Stimulated activated CD8-positive, alpha-beta memory T cell treated with anti-CD3 and anti-CD28 coated beads, Interleukin-7, amount 100 ng/mL, for 24 hours (primary cell): ENCODE measurements at regions not wholly inside any gene's neighbourhood (a gene's known extent, or its start where the extent isn't known, plus 50 kb on each side); places are given as distances from the start of the nearest gene placed in this dataset.
"Not testable (repeated sequence)": the region's sequence is repeated elsewhere in the genome, so short reads cannot be mapped to it uniquely, and the experiment has no call there.

Experiments
- DNase-seq: peaks from one replicate; pipeline ENCODE4 v3.0.0-alpha.2; 2020; ENCODE audit warnings: low read depth

DNA sequence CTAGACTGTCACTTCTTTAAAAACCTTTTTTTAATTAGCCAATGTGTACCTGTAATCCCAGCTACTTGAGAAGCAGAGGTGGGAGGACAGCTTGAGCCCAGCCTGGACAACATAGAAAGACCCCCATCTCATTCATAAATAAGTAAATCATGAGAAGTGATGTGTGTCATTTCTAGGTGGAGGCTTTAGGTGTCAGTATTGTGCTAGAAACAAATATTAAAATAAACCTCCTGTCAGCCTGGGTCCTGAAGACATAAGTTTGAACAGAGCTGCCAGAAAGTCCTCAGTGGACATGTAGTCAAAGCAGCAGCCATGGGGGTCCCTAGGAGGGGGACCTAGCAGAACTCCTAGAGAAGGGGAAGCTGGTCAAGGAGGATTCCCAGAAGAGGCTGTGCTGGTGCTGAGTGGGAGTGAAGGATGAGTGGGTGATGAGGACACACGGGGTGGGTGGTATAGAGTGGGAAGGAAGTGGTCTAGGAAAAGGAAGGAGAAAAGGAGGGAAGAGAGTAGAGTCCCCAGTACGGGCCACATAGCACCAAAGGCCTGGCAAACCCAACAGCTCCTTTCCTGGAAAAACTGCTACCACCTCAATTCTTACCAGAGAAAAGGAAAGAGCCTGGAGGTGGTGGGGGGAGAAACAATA lies 316.6 kb upstream of the NCKAP5 start:
- no peak for DNase-seq

DNA sequence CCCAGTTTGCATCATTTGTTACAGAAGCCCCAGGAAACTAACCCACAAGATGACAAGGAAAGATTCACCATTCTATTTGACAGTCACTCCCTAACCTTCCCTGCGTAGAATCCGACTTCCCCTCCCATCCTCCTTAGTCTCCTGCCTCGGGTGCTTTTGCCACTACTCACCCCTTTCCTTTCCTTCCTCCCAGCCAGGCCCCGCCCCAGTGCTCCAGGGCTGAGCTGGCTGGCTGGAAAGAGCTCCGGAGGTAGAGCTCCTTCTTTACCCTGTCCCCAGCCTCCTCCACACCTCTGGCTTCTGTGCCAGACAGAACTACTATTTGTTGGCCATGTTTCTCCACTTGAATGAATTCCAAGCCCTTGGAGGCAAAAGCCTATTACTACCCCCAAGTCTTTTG lies 317.6 kb upstream of the NCKAP5 start:
- no peak for DNase-seq

DNA sequence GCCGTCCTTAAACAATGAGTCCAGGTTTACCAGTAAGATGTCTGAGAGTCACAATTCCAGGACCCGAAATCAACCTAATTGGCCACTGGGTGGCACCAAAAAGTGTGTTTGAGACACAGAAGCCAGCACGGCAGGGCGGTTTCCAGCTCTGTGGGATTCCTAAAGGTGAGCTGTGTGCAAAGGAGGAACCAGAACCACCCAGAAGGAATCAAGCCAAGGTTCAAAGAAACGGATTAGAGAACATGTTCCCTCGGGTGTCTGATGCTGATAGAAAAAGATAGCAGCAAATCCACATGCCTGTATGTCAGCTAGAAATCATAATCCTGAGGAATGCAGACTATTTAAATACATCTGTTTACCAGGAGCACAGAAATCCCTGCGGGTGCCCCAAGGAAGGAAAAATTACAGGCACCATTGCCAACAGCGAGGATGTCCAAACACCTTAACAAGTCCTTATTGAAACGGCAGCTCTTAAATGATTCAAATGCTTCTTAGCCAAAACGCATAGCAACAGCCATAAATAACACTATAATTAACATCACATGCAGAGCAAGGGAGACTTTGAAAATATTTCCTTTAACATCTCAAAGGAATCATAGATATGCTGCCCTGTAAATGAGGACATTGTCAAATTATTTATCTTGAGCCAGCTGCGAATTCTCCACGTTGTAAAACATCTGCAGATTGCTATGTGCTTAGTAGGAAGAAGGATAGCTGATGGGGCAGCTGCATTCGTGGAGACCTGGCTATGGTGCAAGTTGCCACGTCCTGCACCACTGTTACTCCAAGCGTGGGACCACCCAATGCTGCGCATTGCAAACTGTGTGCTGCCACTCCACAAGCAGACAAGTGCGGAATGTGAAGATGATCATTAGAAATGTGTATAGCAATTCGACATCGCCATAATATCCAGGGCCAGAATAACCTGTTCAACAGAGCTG lies 318.7 kb upstream of the NCKAP5 start:
- no peak for DNase-seq

DNA sequence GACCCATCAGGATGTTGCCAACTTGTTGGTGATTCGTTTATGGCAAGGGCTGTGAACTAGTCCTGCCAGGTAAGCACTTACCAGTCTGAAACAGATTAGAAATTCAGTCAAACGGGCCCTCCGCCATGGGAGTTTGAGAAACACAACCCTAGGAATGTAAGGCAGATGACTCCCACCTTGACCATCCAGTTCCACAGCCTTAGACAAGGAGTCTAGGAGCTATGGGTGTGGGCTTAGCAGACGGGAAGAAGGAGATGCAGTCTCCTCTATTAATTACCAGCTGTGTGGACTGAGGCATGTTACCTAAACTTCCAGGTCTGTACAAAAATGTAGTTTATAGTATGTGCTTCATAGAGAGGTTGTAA lies 319.4 kb upstream of the NCKAP5 start:
- DNase-seq, result no peak

DNA sequence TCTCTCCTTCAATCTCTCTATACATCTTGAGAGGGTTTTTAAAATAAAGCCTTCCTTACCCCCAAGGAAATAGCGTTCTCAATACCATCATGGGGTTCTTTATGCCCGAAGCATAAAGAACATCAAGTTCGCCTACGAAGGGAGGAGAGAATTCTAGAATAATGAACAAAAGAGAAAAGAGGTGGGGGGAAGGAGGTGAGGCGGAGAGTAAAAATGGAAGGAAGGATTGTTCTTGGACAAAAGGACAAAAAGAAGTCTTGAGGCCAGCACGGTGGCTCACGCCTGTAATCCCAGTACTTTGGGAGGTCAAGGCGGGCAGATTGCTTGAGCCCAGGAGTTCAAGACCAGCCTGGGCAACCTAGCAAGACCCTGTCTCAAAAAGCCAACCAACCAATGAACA lies 319.8 kb upstream of the NCKAP5 start:
- DNase-seq, result no peak

DNA sequence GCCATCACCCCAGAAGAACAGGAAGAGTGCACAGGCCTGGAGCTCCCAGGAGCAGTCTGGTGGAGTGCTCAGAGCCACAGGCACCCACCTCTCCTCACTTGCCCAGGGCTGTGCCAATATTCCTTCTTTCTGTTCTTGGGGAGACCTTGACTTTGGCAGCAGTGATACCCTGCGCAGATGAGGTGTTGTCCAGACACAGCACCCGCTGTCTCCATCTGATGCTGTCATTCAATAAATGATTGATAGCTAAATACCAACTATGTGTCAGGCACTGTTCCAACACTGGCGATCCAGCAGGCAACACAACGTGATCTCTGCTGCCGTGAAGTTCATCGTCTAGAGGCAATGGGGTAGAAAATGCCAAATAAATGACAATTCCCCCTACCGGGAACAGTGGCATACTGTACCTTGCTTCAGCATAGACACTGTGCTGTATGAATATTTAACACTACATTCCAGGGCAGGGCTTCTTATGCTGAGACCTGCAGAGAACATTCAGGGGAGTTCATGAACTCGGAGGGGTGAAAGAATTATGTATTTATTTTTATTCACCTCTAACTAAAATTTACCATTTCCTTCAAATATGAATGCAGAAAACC lies 320.5 kb upstream of the NCKAP5 start:
- no peak for DNase-seq

DNA sequence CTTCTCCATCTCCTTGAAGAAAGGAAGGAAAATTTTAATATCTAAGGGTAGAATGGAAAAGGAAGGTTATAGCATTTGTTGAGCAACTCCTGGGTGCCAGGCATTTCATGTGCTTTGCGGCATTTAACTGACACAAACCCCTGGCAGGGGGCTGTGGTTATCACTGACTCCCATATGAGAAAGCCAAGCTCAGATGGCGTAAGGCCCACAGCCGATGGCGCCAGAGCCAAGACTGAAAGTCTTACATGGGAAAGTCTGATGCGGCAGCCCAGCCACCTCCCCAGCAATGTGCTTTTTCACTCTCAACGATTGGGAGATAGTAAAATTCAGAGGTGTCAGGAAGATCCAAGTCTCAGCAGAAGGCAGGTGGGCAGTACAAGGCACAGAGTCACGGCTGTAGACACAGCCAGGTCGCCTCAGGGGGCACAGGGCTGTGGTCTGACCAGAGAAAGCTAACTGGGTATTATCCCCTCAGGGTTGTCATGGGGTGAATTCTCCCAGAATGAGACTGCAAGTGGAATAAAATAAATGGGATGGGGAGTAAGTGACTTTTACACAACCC lies 324.2 kb upstream of the NCKAP5 start:
- no peak for DNase-seq

DNA sequence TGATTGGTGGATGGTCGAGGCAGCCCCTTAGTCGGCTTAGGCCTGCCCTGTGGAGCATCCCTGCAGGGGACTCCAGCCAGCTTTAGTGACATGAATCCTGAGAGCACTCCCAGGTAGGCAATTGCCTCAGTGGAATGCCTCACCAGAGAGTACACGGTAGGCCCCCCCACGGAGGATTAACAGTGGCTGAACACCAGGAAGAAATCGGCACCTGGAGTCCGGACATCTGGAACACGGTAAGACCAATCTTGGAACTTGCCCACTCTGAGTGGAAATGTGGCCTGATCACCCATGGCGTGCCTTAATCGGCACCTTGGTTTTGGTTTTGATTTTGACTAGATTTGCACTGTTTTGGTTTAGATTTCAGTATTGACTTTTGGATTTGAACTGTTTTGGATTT lies 326.2 kb upstream of the NCKAP5 start:
- DNase-seq, result no peak

DNA sequence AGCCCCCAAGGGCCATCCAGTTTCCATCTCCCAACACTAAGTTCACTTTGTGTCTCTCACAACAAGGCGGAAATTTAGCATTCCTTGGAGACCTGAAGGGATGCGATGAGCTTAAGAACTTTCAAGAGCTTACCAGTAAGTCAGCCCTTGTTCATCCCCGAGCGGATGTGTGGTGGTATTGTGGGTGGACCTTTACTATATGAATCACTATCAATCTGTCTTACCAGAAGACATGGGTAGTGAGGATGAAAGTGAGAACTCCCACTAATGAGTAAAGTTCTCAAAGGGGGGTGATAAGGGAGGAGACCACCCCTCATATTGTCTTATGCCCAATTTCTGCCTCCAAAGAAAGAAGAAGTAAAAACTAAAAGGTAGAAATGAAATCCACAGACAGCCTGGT lies 329.6 kb upstream of the NCKAP5 start:
- not testable (repeated sequence) for DNase-seq

DNA sequence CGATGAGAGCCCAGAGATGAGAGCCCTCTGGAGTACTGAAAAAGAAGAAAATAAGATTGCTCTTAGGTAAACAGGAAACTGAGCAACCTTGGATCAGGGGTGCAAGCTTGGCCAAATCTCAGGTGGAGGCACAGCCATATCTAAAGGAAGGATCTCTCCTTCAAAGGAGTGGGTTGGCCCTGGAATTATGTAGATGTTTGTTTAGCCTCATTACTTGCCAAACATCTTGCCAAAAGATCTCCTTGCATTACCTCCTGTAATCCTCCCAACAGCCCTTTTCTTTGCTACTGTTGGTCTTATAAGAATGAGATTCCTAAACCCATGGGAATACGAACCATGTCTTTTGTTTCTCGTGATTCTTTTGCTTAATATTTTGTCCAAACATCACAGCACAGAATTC lies 332.6 kb upstream of the NCKAP5 start:
- DNase-seq, result no peak

DNA sequence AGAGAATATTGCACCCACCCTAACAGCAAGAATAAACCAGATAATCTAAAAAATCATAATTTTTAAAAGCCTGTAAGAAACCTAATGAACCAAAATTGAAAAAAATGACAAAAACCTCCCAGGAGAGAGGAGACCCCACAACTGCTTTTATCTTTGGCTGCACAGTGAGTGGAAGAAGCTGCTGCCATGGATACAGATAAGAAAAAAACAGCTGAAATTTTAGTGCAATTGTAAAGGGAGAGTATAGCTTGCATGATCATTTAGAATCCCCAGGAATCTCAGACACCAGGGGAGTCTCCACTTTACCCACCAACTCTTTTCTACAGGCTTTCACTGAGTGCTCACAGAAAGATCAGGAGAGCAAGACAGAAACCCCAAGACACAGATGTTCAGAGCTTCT lies 338.1 kb upstream of the NCKAP5 start:
- no peak for DNase-seq

DNA sequence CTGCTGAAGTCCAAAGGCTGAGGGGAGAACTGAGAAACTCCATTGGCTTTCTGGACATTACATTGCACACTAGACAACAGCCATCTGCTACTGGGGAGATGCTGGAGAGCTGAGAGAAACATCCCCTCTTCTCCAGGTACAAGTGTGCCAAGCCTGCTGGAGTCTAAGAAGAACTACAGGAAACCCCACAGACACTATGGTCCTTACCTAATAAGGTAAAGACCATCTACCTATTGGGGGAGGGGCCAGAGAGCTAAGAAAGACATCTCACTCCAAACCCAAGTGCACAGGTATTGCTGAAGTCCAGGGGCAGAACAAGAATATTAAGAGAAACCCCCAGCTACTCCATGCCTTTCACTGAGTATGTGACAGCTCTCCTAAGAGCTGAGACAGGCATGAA lies 338.7 kb upstream of the NCKAP5 start:
- no peak for DNase-seq

DNA sequence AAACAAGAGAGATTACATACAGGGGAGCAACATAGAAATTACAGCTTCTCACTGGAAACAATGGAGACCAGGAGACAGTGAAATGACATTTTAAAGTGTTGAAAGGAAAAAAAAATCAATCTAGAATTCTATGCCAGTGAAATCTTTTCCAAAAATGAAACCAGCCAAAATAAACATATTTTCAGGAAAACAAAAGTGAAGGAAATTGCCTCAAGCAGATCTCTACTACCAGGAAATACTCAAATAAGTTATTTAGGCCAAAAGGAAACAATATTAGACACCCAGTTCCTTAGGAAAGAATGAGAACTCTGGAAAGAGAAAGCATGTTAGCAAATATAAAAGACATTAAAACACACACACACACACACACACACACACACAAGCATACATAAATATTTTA lies 339.9 kb upstream of the NCKAP5 start:
- DNase-seq, result no peak

DNA sequence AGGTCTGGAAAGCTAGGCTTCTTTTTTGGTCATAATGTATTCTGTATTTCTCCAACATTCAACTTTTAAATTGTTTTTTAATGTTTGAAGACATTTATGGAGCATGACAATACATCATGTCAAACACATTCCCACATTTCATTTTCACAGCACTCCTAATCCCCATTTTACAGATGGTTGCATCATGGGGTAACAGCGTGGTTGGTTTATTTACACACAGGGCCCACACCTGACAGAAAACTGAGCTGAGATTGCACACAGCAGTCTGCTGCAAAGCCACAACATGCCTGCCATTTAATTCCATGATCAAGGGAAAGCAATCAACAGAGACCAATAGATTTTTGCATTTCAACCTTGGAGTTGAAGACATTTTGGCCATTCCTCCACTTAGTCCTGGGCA lies 335.7 kb upstream of the MGAT5 start:
- DNase-seq, result no peak

DNA sequence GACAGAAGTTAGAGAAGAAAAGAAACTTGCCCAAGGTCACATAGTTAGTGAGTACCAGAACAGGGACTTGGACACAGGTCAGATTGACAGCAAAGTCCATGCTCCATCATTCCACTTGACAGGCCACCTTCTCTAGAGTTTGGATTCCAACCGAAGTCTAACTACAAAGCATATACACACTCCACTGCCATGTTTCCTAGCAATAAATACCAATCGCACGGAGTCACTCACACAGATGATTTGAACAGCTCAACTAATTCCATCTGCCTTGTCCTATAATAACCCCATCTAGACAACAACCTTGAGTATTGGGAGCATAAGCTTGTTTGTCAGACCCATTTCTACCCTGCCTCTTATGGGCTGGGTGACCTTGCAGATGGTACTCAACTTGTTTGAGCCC lies 334.6 kb upstream of the MGAT5 start:
- DNase-seq, result no peak

DNA sequence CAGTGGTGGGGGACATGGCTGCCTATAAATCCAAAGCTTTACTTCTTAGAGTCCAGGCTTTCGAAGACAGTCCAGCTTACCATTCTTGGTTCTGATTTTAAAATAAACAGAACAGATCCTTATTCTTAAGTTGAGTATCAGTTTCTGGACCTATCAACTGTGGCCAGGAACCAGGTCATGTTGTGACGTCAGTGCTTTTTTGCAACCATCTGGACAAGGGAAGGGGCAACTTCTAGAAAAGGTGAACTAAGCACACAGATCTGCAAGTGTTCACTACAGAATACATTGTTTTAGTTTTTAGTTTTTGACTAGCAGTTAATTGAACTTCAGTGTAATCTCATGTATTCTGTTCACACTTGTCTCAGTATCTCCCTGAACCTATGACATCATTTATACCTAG lies 326.0 kb upstream of the MGAT5 start:
- no peak for DNase-seq

DNA sequence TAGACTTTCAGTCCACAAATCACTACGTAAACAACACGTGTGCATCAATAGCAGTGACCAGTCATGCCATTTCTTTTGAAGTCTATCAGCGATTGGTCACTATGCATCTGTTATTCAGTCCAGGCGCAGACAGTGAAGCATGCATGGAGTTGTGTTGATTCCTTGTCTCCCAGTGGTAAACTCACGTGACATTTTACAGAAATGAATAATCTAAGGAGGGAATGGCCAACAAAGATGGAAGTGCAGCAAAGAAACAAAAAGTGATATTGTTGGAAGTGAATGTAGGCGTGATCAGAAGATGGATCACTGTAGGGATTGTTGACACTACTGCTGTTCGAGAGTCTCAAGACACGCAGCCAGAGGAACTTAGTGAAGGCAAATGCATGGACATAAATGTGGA lies 317.8 kb upstream of the MGAT5 start:
- no peak for DNase-seq

DNA sequence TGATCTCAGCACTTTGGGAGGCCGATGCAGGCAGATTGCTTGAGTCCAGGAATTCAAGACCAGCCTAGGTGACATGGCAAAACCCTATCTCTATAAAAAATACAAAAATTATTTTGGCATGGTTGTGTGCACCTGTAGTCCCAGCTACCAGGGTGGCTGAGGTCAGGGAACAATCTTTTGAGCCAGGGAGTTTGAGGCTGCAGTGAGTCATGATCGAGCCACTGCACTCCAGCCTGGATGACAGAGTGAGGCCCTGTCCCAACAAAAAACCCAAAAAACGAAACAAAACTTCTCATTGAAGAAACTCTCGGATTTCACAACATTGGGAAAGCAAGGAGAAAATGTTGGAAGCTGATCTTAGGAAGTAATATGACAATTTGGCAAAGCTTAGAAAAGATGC lies 317.3 kb upstream of the MGAT5 start:
- DNase-seq, result no peak

DNA sequence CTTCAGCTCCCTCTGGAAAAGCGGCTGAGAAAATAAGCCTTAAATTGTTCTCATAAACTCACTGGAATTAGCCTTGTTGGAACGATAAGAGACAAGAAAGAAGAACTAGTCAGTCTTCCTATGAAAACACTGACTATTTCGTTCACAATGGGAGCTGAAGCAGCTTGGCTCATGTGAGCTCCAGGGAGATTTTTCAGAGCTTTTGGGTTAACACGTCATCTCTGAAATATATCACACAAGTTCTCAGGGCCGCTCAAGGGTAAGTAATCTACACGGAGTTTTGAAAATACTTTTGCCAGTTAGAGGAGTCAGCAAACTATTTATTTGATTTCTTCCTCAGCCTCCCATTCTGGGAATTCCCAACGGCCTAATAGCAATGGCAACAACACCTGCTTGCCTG lies 316.2 kb upstream of the MGAT5 start:
- no peak for DNase-seq

DNA sequence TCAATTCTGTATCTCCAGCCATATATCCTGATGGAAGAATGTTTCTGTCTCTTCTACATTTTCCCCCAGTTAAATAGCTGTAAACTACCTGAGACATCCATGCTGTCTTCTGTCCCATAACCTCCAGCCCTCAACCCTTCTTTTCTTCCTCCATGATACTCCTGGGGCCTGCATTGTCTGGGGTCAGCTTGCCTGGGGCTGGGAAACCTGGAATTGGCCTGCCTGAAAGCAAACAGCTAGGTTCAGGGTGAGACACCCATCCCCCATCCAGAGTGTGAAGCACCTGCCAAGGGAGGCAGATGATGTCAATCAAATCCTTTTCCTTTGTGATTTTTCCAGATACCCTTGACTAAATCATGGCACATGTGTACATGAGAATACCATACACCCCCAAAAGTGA lies 313.7 kb upstream of the MGAT5 start:
- DNase-seq, result no peak

DNA sequence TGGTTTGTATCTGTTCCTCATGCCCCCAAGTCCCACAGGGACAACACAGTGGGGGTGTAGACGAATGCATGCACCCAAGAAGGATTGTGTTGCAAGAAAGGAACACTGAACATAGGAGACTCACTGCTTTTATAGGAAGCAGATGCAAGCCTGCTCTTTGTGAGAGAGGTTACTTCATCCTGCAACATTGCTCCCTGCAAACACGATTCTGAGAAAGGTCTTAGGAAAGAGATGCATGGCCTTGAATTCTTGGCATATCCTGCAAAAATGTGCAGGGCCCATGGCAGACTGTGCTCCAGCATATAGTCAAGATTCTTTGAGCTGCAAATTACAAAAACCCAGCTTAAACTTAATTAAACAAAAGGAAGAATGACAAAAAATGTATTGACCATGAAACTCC lies 312.2 kb upstream of the MGAT5 start:
- DNase-seq, result no peak

DNA sequence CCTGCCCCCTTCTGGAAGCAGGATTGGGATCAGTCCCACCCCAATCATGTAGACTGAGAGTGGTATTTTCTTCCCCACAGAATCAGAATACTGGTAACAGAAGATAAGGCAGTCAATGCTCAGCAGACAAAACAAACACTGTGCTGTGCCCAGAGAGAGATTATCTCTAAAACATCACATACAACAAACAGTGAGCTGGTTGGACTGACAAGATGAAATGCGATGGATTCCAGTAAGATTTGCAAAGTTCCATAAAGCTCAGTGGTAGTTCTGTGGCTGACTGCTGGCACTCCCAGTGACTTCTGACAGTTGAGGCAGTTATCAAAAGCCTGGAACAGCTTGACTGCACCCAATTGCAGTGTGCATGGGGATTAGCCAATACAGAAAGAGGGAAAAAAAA lies 311.5 kb upstream of the MGAT5 start:
- no peak for DNase-seq

DNA sequence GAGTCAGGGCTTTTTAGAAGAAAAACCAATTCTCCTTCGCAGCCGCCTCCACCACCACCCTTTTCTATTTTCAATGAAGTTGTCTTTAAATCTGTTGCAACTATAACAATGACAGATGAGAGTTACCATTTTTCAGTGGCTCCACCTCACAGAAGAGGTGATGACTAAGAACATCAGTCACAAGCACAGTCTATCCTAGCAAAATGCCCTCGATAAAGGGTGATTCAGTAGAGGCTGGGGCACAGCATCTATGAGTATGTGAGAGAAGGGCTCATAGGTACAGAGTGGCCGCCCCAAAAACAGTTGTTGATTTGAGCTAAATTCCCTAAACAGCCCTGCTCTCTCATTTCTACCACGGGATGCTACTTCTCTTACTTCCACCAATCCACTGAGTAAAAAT lies 310.8 kb upstream of the MGAT5 start:
- no peak for DNase-seq
